Aorta (tissue), 5 donors: ENCODE measurements at regions not wholly inside any gene's neighbourhood (a gene's known extent, or its start where the extent isn't known, plus 50 kb on each side); places are given as distances from the start of the nearest gene placed in this dataset.

Experiments used
- ATAC-seq: fragments of 200-7000 bp; cut with Tn5 transposase; one replicate; pipeline ENCODE4 v1.9.1; 2022; ENCODE audit warnings: moderate library complexity; ENCODE audit not compliant: low FRiP score
- DNase-seq, 2 donors: peaks; one replicate each; pipeline ENCODE4 v3.0.0-alpha.2; 2020
- H3K27ac ChIP-seq, 2 donors: one replicate each; pipeline ENCODE4 v1.5.1; 2013; ENCODE audit warnings: low read length in 2 of 2, mild to moderate bottlenecking in 2 of 2, moderate library complexity in 2 of 2, control low read depth in 1 of 2, inconsistent platforms in 1 of 2, low read depth in 1 of 2
- H3K27me3 ChIP-seq, 2 donors: one replicate each; pipeline ENCODE4 v1.6.1; 2013; ENCODE audit warnings: control low read depth in 1 of 2, low read length in 1 of 2, mild to moderate bottlenecking in 1 of 2, moderate library complexity in 1 of 2; ENCODE audit not compliant: insufficient read depth in 2 of 2, control insufficient read depth in 1 of 2
- H3K36me3 ChIP-seq, 2 donors: one replicate each; pipeline ENCODE4 v1.6.1; 2013; ENCODE audit warnings: control low read depth in 1 of 2, low read length in 1 of 2, mild to moderate bottlenecking in 1 of 2; ENCODE audit not compliant: insufficient read depth in 2 of 2, control insufficient read depth in 1 of 2
- H3K4me1 ChIP-seq, 2 donors: one replicate each; pipeline ENCODE4 v1.6.1; 2013; ENCODE audit warnings: low read length in 2 of 2, control low read depth in 1 of 2, mild to moderate bottlenecking in 1 of 2, moderate library complexity in 1 of 2; ENCODE audit not compliant: insufficient read depth in 2 of 2, control insufficient read depth in 1 of 2
- H3K4me3 ChIP-seq, 2 donors: one replicate each; pipeline ENCODE4 v1.5.1; 2013; ENCODE audit warnings: low read length in 2 of 2, control low read depth in 1 of 2, mild to moderate bottlenecking in 1 of 2
- H3K9me3 ChIP-seq: one replicate; pipeline ENCODE4 v1.6.1; 2013; ENCODE audit warnings: mild to moderate bottlenecking, low read length; ENCODE audit not compliant: control insufficient read depth
- WGBS, 2 donors: extraction: QIAGEN DNeasy Blood & Tissue Kit; methylation state at CpG; one replicate each; pipeline ENCODE4 v1.1.7; 2013; 5-methylcytosine and 5-hydroxymethylcytosine counted together
- intact Hi-C, 2 donors: fragments of 100-400 bp; cut with DNase I; formaldehyde crosslinking; loops; one replicate each; pipeline versions ENCODE4 v1.14.2 to v1.15.0; 2022
- donor health status: healthy with polysubstance abuse.
- donor health status: Bipolar disorder and iron deficiency.
- donor health status: DM: no; HTN: no; CAD: no.
- donor health status: DM: no; HTN: no; CAD: no.
- donor health status: DM: yes; HTN: yes; CAD: no.

DNA sequence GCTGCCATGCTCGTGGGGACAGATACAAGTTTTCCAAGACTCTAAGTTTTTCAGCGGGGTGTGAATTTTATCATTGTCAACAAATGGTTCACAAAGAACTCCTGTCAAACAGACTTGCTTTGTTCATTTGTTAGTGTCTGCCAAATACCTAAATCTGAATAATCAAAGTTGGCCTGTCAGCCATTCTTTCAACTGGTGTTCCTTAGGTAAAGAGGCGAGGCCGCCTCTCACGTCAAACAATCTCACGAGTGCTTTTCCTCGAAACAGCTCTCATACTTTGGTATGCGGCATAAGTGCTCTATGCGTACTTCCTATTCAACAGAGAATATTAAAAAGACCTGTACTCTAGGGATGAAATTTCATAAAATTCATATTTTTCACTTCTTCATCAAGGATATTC lies 51.4 kb upstream of the KANK4 start:
- no peaks in the 10 kb centered on the region for H3K4me1 ChIP-seq
- no peak for ATAC-seq
- H3K27me3 ChIP-seq, result no peaks in the 10 kb centered on the region
- 92 to 94% methylated on average over 9 of the region's 9 CpGs for WGBS, 2 donors
- intact Hi-C loops, result no loop called here
- H3K4me3 ChIP-seq, result no peak overlapping the region
- no peak for DNase-seq
- H3K36me3 ChIP-seq, result no peaks in the 10 kb centered on the region
- H3K27ac ChIP-seq, result no peak overlapping the region
- peaks cover 3% of the 10 kb centered on the region for H3K9me3 ChIP-seq

DNA sequence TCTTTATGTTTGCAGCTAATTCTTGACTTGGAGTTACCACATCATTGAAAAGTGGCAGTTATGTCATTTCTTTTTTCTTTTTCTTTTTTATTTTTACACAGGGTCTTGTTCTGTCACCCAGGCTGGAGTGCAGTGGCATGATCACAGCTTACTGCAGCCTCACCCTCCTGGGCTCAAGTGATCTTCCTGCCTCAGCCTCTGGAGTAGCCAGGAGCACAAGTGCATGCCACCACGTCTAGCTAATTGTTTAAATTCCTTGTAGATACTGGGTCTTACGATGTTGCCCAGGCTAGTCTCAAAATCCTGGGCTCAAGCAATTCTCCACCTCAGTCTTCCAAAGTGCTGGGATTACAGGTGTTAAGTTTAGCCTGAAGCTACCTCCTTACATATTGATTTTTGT lies 52.1 kb upstream of the KANK4 start:
- Histone ChIP-seq H3K9me3 (peaks cover 3% of the 10 kb centered on the region), H3K4me1 (no peaks in the 10 kb centered on the region), H3K27ac (no peak overlapping the region), H3K27me3 (no peaks in the 10 kb centered on the region), H3K36me3 (no peaks in the 10 kb centered on the region), H3K4me3 (no peak overlapping the region)
- DNase-seq (no peak), ATAC-seq (no peak)
- intact Hi-C loops, result no loop called here
- 63% methylated on average over 2 of the region's 2 CpGs for WGBS, 2 donors

GRCh38 chr1:62373221-62373620 lies 54.0 kb upstream of the KANK4 start:
- H3K27me3 ChIP-seq, result no peaks in the 10 kb centered on the region
- H3K4me3 ChIP-seq, result no peak overlapping the region
- WGBS, 2 donors, result 93% methylated on average over 5 of the region's 5 CpGs
- H3K36me3 ChIP-seq, result no peaks in the 10 kb centered on the region
- ATAC-seq (no peak), DNase-seq (no peak)
- peaks cover 2% of the 10 kb centered on the region for H3K9me3 ChIP-seq
- no peaks in the 10 kb centered on the region for H3K4me1 ChIP-seq
- H3K27ac ChIP-seq, result no peak overlapping the region
- intact Hi-C loops, result no loop called here

DNA sequence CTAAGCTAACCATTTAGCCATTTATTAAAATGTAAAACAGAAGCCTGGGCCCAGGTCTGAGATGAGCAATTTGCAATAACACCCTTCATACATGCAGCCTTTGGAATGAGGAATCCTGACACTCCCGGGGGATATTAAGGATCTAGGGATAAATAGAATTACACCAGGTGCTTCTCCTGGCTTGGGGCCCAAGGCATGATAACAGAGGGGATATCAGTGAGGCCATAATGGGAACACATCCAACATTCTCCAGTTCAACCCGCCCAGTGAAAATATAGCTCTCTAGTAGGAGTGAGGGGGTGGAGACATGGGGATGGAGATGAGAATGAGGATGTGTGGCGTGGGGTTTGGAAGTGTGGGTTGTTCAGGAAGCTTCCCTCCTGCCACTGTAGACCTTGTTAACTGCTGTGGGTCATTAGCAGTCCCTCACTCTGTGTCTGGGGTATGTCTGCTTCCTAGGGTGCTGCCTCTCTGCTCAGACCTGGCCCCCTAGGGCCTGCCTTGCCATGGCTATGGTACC lies 57.9 kb upstream of the KANK4 start:
- no peaks in the 10 kb centered on the region for H3K36me3 ChIP-seq
- no peaks in the 10 kb centered on the region for H3K4me1 ChIP-seq
- no peak for DNase-seq
- 88 to 93% methylated on average over 3 of the region's 3 CpGs for WGBS, 2 donors
- no peak overlapping the region for H3K4me3 ChIP-seq
- no peak for ATAC-seq
- intact Hi-C loops, result no loop called here
- no peak overlapping the region for H3K27ac ChIP-seq
- no peaks in the 10 kb centered on the region for H3K27me3 ChIP-seq
- H3K9me3 ChIP-seq, result peaks cover 2% of the 10 kb centered on the region

DNA sequence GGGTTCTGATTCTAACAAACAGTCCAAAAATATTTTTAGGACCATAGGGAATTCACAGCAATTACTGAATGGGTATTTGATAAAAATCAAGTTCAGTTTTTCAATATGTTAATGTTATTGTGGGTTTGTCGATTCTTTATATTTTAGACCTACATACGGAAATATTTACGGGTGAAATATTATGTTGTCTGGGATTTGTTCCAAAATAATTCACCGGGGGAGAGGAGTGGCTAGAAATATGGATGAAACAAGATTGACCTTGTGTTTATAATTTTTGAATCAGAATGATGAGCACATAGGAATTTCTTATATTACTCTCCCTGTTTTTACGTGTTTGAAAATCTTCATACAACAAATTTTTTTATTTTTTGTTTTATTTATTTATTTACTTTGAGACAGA lies 56.7 kb upstream of the USP1 start:
- no peak for DNase-seq
- intact Hi-C loops, result no loop called here
- peaks cover 2% of the 10 kb centered on the region for H3K9me3 ChIP-seq
- no peak for ATAC-seq
- H3K4me1 ChIP-seq, result no peaks in the 10 kb centered on the region
- no peaks in the 10 kb centered on the region for H3K36me3 ChIP-seq
- peaks cover 0 to 2% of the 10 kb centered on the region in 2 donors for H3K27me3 ChIP-seq
- H3K27ac ChIP-seq, result no peak overlapping the region
- WGBS, 2 donors, result 79 to 81% methylated on average over 5 of the region's 5 CpGs
- no peak overlapping the region for H3K4me3 ChIP-seq

- Histone ChIP-seq H3K36me3 (no peaks in the 10 kb centered on the region), H3K9me3 (peaks cover 2% of the 10 kb centered on the region), H3K27me3 (peaks cover 0 to 2% of the 10 kb centered on the region in 2 donors), H3K4me3 (no peak overlapping the region), H3K4me1 (no peaks in the 10 kb centered on the region), H3K27ac (no peak overlapping the region)
- DNase-seq, result no peak
- ATAC-seq, result no peak
- intact Hi-C loops, result no loop called here
- 90 to 95% methylated on average over 10 of the region's 10 CpGs for WGBS, 2 donors
Measured at GRCh38 chr1:62381831-62382657, 54.8 kb upstream of the USP1 start.

GRCh38 chr1:62382658-62382955 lies 54.2 kb upstream of the USP1 start:
- Histone ChIP-seq H3K4me1 (no peaks in the 10 kb centered on the region), H3K9me3 (peaks cover 2% of the 10 kb centered on the region), H3K27me3 (peaks cover 0 to 2% of the 10 kb centered on the region in 2 donors), H3K27ac (no peak overlapping the region), H3K36me3 (no peaks in the 10 kb centered on the region), H3K4me3 (no peak overlapping the region)
- no peak for DNase-seq
- intact Hi-C loops, result no loop called here
- ATAC-seq, result no peak
- WGBS, 2 donors, result 30% methylated on average over 2 of the region's 2 CpGs

DNA sequence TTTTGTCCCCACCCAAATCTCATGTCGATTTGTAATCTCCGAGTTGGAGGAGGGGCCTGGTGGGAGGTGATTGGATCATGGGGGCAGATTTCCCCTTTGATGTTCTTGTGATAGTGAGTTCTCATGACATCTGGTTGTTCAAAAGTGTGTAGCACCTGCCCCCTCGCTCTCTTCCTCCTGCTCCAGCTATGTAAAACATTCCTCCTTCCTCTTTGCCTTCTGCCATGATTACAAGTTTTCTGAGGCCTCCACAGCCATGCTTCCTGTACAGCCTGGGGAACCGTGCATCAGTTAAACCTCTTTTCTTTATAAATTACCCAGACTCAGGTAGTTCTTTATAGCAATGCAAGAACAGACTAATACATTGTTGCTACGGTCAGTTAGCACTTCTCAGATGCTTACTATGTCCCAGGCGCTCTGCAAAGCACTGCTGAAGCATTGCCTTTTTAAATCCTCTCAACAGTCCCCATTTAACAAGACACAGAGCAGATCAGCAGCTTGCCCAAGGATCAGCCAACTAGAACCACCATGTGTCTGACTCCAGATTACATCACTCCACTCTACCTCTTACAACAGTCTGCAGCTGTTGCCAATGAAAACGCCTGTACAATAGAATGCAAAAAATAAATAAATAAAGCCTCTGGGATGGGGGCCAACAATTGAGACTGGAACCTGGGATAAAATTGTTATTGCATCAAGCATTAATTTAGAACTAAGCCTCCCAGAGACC lies 52.4 kb upstream of the USP1 start:
- intact Hi-C loops, result no loop called here
- H3K4me3 ChIP-seq, result no peak overlapping the region
- peaks cover 0 to 2% of the 10 kb centered on the region in 2 donors for H3K27me3 ChIP-seq
- no peaks in the 10 kb centered on the region for H3K36me3 ChIP-seq
- 31 to 33% methylated on average over 7 of the region's 7 CpGs for WGBS, 2 donors
- H3K27ac ChIP-seq, result no peak overlapping the region
- no peaks in the 10 kb centered on the region for H3K4me1 ChIP-seq
- no peaks in the 10 kb centered on the region for H3K9me3 ChIP-seq
- peak; percentile 59 for ATAC-seq
- no peak for DNase-seq

- H3K27me3 ChIP-seq, result peaks cover 0 to 2% of the 10 kb centered on the region in 2 donors
- H3K36me3 ChIP-seq, result no peaks in the 10 kb centered on the region
- H3K4me3 ChIP-seq, result no peak overlapping the region
- H3K4me1 ChIP-seq, result no peaks in the 10 kb centered on the region
- H3K9me3 ChIP-seq, result no peaks in the 10 kb centered on the region
- intact Hi-C loops, result no loop called here
- no peak for ATAC-seq
- DNase-seq, result no peak
- 64 to 65% methylated on average over 5 of the region's 5 CpGs for WGBS, 2 donors
- no peak overlapping the region for H3K27ac ChIP-seq
Measured at GRCh38 chr1:62385923-62386322, 50.9 kb upstream of the USP1 start.
